Endothelial cell of umbilical vein (primary cell): ENCODE measurements at regions not wholly inside any gene's neighbourhood (a gene's known extent, or its start where the extent isn't known, plus 50 kb on each side); places are given as distances from the start of the nearest gene placed in this dataset.

Experiments used
- BruUV-seq: library from RNA; stranded (reverse); fragments of 400-500 nt; replicated peaks from 2 replicates; lab custom pipeline; 2021; lab: Mats Ljungman, UMichigan
- CTCF ChIA-PET: fragments of 300-600, 350-600 bp; sonication (Branson Sonifier 250); formaldehyde crosslinking; loops from one replicate; lab custom pipeline; 2021; ENCODE audit warnings: antibody characterized with exemption, inconsistent platforms; lab: Charles Lee
- POLR2A ChIA-PET: fragments of 300-600, 350-600 bp; sonication (Branson Sonifier 250); formaldehyde crosslinking; loops from one replicate; lab custom pipeline; 2021; ENCODE audit warnings: antibody characterized with exemption, inconsistent platforms; lab: Charles Lee
- DNase-seq: peaks from one replicate; pipeline ENCODE4 v3.0.0-alpha.2; 2011; ENCODE audit warnings: low read depth, low spot score
- FAIRE-seq: peaks from 2 replicates; lab custom pipeline; 2011; peaks lifted over from hg19 to GRCh38; lab: Jason Lieb, UNC
- H2AFZ ChIP-seq: 2 replicates; pipeline ENCODE4 v1.6.0; 2012; ENCODE audit warnings: low read depth, low read length, control low read depth, inconsistent platforms
- H3K27ac ChIP-seq: 2 replicates; pipeline ENCODE4 v1.5.1; 2011; ENCODE audit warnings: low read depth, mild to moderate bottlenecking, control low read depth, low read length, moderate library complexity; ENCODE audit not compliant: insufficient read depth
- H3K27me3 ChIP-seq, 2 experiments: 2 replicates each; pipeline versions ENCODE4 v1.6.0 to v1.6.1; 2011; ENCODE audit warnings: low read length in 2 of 2, mixed read lengths in 1 of 2; ENCODE audit not compliant: control insufficient read depth in 2 of 2, insufficient read depth in 2 of 2
- H3K36me3 ChIP-seq, 2 experiments: 2 replicates in 1 of 2; 3 replicates in 1 of 2; pipeline ENCODE4 v1.5.1; 2011; ENCODE audit warnings: low read length in 2 of 2, mild to moderate bottlenecking in 1 of 2, moderate library complexity in 1 of 2; ENCODE audit not compliant: control insufficient read depth in 2 of 2, insufficient read depth in 2 of 2; ENCODE audit errors: extremely low read depth in 1 of 2
- H3K4me1 ChIP-seq: 3 replicates; pipeline ENCODE4 v1.5.1; 2011; ENCODE audit warnings: mild to moderate bottlenecking, low read length; ENCODE audit not compliant: control insufficient read depth, insufficient read depth; ENCODE audit errors: extremely low read depth
- H3K4me2 ChIP-seq: 2 replicates; pipeline ENCODE4 v1.6.1; 2011; ENCODE audit warnings: low read length, control low read depth, mixed read lengths; ENCODE audit not compliant: insufficient read depth
- H3K4me3 ChIP-seq, 3 experiments: fragments of 200-600 bp in 1 of 3; sonication (generic), shearing (Covaris generic) in 1 of 3; replicated peaks in 1 of 3; 2 replicates each; pipeline ENCODE4 v1.5.1; 2011 to 2016; ENCODE audit warnings: control low read depth in 3 of 3, low read length in 3 of 3, mild to moderate bottlenecking in 2 of 3, inconsistent platforms in 1 of 3, low read depth in 1 of 3, moderate library complexity in 1 of 3; ENCODE audit not compliant: insufficient read depth in 1 of 3
- H3K79me2 ChIP-seq: 2 replicates; pipeline ENCODE4 v1.6.0; 2012; ENCODE audit warnings: low read length, inconsistent platforms; ENCODE audit not compliant: control insufficient read depth, insufficient read depth
- H3K9ac ChIP-seq: replicated peaks from 2 replicates; pipeline ENCODE3; 2011; ENCODE audit warnings: low read length, control low read depth; ENCODE audit not compliant: insufficient read depth; ENCODE audit errors: extremely low read depth
- H3K9me1 ChIP-seq: replicated peaks from 3 replicates; pipeline ENCODE4 v1.6.0; 2011; ENCODE audit warnings: mild to moderate bottlenecking, low read length; ENCODE audit not compliant: control insufficient read depth, insufficient read depth; ENCODE audit errors: extremely low read depth
- H3K9me3 ChIP-seq: replicated peaks from 2 replicates; pipeline ENCODE4 v1.5.1; 2012; ENCODE audit warnings: low read length, inconsistent platforms; ENCODE audit not compliant: control insufficient read depth, insufficient read depth
- H4K20me1 ChIP-seq: replicated peaks from 2 replicates; pipeline ENCODE3; 2011; ENCODE audit warnings: mild to moderate bottlenecking, low read length; ENCODE audit not compliant: control insufficient read depth, insufficient read depth; ENCODE audit errors: extremely low read depth
- EZH2 ChIP-seq: IDR thresholded peaks from 2 replicates; pipeline ENCODE4 v1.6.1; 2012; ENCODE audit warnings: borderline replicate concordance, low read depth, mild to moderate bottlenecking, moderate library complexity, low read length, inconsistent platforms; ENCODE audit not compliant: severe bottlenecking
- FOS ChIP-seq: IDR thresholded peaks from 2 replicates; pipeline ENCODE4 v1.6.1; 2011; ENCODE audit warnings: mild to moderate bottlenecking, low read length, moderate library complexity, borderline replicate concordance; ENCODE audit not compliant: insufficient read depth
- GATA2 ChIP-seq: IDR thresholded peaks from 2 replicates; pipeline ENCODE4 v1.7.0; 2011; ENCODE audit warnings: low read depth, mild to moderate bottlenecking, moderate library complexity, mixed read lengths, low read length; ENCODE audit not compliant: insufficient read length, insufficient read depth
- JUN ChIP-seq: IDR thresholded peaks from 2 replicates; pipeline ENCODE4 v1.6.1; 2011; ENCODE audit warnings: borderline replicate concordance, low read depth; ENCODE audit not compliant: insufficient read length, insufficient read depth
- MYC ChIP-seq: IDR thresholded peaks from one replicate; pipeline ENCODE4 v1.6.1; 2011; ENCODE audit warnings: mild to moderate bottlenecking, low read depth, low read length
- POLR2A ChIP-seq: IDR thresholded peaks from 2 replicates; pipeline ENCODE4 v1.6.1; 2012; ENCODE audit warnings: low read depth, mild to moderate bottlenecking, control low read depth, low read length
- POLR2AphosphoS5 ChIP-seq: IDR thresholded peaks from 2 replicates; pipeline ENCODE4 v1.6.1; 2012; ENCODE audit warnings: low read depth, mild to moderate bottlenecking, control low read depth, low read length, moderate library complexity; ENCODE audit not compliant: insufficient read depth
- dilution Hi-C: fragments of 300-500 bp; cut with MboI; formaldehyde crosslinking; loops from one replicate; pipeline ENCODE4 v1.15.0; 2019; ENCODE audit warnings: low sequenced_read_pairs; ENCODE audit not compliant: extremely low pct_ligation_motif_present
- intact Hi-C: fragments of 100-400 bp; cut with micrococcal nuclease; formaldehyde crosslinking; loops from one replicate; pipeline ENCODE4 v1.10.0; 2022
- TF ChIP-seq, protein P1 (sequence below), 2 donors: IDR thresholded peaks; 1 replicate in 1 of 2; 2 replicates in 1 of 2; pipeline ENCODE4 v1.5.1; 2011; ENCODE audit warnings: low read length in 2 of 2, mild to moderate bottlenecking in 2 of 2, moderate library complexity in 2 of 2, control low read depth in 1 of 2, inconsistent platforms in 1 of 2, low read depth in 1 of 2; ENCODE audit not compliant: insufficient read depth in 1 of 2; ENCODE audit errors: extremely low read depth in 1 of 2
- TF ChIP-seq, protein P2 (sequence below): IDR thresholded peaks from 2 replicates; pipeline ENCODE4 v1.6.1; 2011; ENCODE audit not compliant: insufficient read depth, insufficient read length

GRCh38 chr18:66993492-66993891 lies 389.6 kb upstream of the CDH19 start:
- dilution Hi-C loops (no loop called here), intact Hi-C loops (no loop called here)
- ChIA-PET CTCF (no interaction called here), POLR2A (no interaction called here)
- no peaks in the 10 kb centered on the region for H3K27me3 ChIP-seq
- H2AFZ ChIP-seq, result no peak overlapping the region
- H3K9me1 ChIP-seq, result no peaks in the 10 kb centered on the region
- H3K27ac ChIP-seq, result no peak overlapping the region
- no peak overlapping the region for H3K4me2 ChIP-seq
- H3K4me1 ChIP-seq, result no peaks in the 10 kb centered on the region
- DNase-seq (no peak), FAIRE-seq (no peak)
- no peaks in the 10 kb centered on the region for H4K20me1 ChIP-seq
- TF ChIP-seq POLR2AphosphoS5, result no peak
- TF ChIP-seq EZH2, result no peak
- TF ChIP-seq POLR2A, result no peak
- TF ChIP-seq JUN, result no peak
- TF ChIP-seq, protein P1, sequence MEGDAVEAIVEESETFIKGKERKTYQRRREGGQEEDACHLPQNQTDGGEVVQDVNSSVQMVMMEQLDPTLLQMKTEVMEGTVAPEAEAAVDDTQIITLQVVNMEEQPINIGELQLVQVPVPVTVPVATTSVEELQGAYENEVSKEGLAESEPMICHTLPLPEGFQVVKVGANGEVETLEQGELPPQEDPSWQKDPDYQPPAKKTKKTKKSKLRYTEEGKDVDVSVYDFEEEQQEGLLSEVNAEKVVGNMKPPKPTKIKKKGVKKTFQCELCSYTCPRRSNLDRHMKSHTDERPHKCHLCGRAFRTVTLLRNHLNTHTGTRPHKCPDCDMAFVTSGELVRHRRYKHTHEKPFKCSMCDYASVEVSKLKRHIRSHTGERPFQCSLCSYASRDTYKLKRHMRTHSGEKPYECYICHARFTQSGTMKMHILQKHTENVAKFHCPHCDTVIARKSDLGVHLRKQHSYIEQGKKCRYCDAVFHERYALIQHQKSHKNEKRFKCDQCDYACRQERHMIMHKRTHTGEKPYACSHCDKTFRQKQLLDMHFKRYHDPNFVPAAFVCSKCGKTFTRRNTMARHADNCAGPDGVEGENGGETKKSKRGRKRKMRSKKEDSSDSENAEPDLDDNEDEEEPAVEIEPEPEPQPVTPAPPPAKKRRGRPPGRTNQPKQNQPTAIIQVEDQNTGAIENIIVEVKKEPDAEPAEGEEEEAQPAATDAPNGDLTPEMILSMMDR (IDR thresholded peaks at IDR 0.05; ENCODE audit: extremely low read depth in 1 of 2, insufficient read depth in 1 of 2, low read depth in 1 of 2, low read length in 2 of 2), result no peak
- TF ChIP-seq, protein P2, sequence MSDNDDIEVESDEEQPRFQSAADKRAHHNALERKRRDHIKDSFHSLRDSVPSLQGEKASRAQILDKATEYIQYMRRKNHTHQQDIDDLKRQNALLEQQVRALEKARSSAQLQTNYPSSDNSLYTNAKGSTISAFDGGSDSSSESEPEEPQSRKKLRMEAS, result no peak
- no peak for TF ChIP-seq GATA2
- TF ChIP-seq FOS, result no peak
- no peak for TF ChIP-seq MYC
- H3K36me3 ChIP-seq, result no peaks in the 10 kb centered on the region
- no peak overlapping the region for H3K4me3 ChIP-seq
- no peak overlapping the region for H3K9ac ChIP-seq
- H3K79me2 ChIP-seq, result no peaks in the 10 kb centered on the region
- no TSS peak for BruUV-seq
- no peaks in the 10 kb centered on the region for H3K9me3 ChIP-seq
